Epithelial cell of proximal tubule (primary cell): ENCODE measurements at regions not wholly inside any gene's neighbourhood (a gene's known extent, or its start where the extent isn't known, plus 50 kb on each side); places are given as distances from the start of the nearest gene placed in this dataset.
"Not testable (repeated sequence)": the region's sequence is repeated elsewhere in the genome, so short reads cannot be mapped to it uniquely, and the experiment has no call there.

Experiments used
- DNase-seq: peaks from one replicate; pipeline ENCODE4 v3.0.0-alpha.2; 2011; ENCODE audit warnings: low read depth
- H3K4me3 ChIP-seq: 2 replicates; pipeline ENCODE4 v1.5.1; 2011; ENCODE audit warnings: low read depth, mild to moderate bottlenecking, low read length
- CTCF ChIP-seq: conservative IDR thresholded peaks from 2 replicates; pipeline ENCODE4 v1.5.1; 2012; ENCODE audit warnings: low read depth, mild to moderate bottlenecking, low read length

- TF ChIP-seq CTCF: no peak
- DNase-seq: no peak
- no peak overlapping the region for H3K4me3 ChIP-seq
These were observed 207.0 kb downstream of the RRAGB start for GRCh38 chrX:55924574-55924973.

- not testable (repeated sequence) for DNase-seq, H3K4me3 ChIP-seq
These were observed 211.0 kb downstream of the RRAGB start for GRCh38 chrX:55928529-55928928.
